Gastrocnemius medialis (tissue), 4 donors: ENCODE measurements at regions not wholly inside any gene's neighbourhood (a gene's known extent, or its start where the extent isn't known, plus 50 kb on each side); places are given as distances from the start of the nearest gene placed in this dataset.
"Not testable (repeated sequence)": the region's sequence is repeated elsewhere in the genome, so short reads cannot be mapped to it uniquely, and the experiment has no call there.

Experiments used
- ATAC-seq, 2 donors: fragments of 150-250 bp; one replicate each; pipeline ENCODE4 v1.9.1; 2016
- DNase-seq, 2 donors: peaks; one replicate each; pipeline ENCODE4 v3.0.0-alpha.2; 2019
- H3K27ac ChIP-seq, 4 donors: fragments of 200-600 bp; sonication (generic); 1 replicate in 1 of 4; 2 replicates in 3 of 4; pipeline ENCODE4 v1.5.1; 2016 to 2018; ENCODE audit warnings: mild to moderate bottlenecking in 2 of 4, moderate library complexity in 1 of 4
- H3K27me3 ChIP-seq, 3 donors: fragments of 200-600 bp; sonication (generic) in 2 of 3; 1 replicate in 1 of 3; 2 replicates in 2 of 3; pipeline versions ENCODE4 v1.5.1 to v1.6.0; 2016 to 2019; ENCODE audit warnings: mild to moderate bottlenecking in 1 of 3, moderate library complexity in 1 of 3
- H3K36me3 ChIP-seq, 2 donors: fragments of 200-600 bp; sonication (generic) in 1 of 2; one replicate each; pipeline ENCODE4 v1.5.1; 2017 to 2018
- H3K4me1 ChIP-seq, 2 donors: fragments of 200-600 bp; sonication (generic) in 1 of 2; one replicate each; pipeline ENCODE4 v1.5.1; 2016 to 2017; ENCODE audit warnings: mild to moderate bottlenecking in 2 of 2
- H3K4me3 ChIP-seq, 4 donors: fragments of 200-600 bp; sonication (generic) in 3 of 4; 1 replicate in 1 of 4; 2 replicates in 3 of 4; pipeline ENCODE4 v1.5.1; 2016 to 2019; ENCODE audit warnings: mild to moderate bottlenecking in 2 of 4
- H3K9me3 ChIP-seq, 3 donors: fragments of 200-600 bp; sonication (generic) in 2 of 3; 1 replicate in 1 of 3; 2 replicates in 2 of 3; pipeline ENCODE4 v1.5.1; 2016 to 2019
- CTCF ChIP-seq, 5 experiments: fragments of 450-650 bp in 3 of 5; fragments of 200-600 bp in 2 of 5; sonication (generic) in 2 of 5; IDR thresholded peaks in 4 of 5; conservative IDR thresholded peaks in 1 of 5; 1 replicate in 4 of 5; 2 replicates in 1 of 5; pipeline ENCODE4 v1.5.1; 2016 to 2019; ENCODE audit warnings: antibody characterized with exemption in 5 of 5, mild to moderate bottlenecking in 3 of 5, moderate library complexity in 3 of 5
- POLR2A ChIP-seq, 2 donors: fragments of 450-650 bp; IDR thresholded peaks; one replicate each; pipeline ENCODE4 v1.6.1; 2017; ENCODE audit warnings: antibody characterized with exemption in 2 of 2, mild to moderate bottlenecking in 2 of 2, moderate library complexity in 2 of 2
- in situ Hi-C, 4 donors: fragments of 200-750 bp; cut with MboI; loops; one replicate each; pipeline versions ENCODE4 v1.15.0 to v1.8.0; 2017; ENCODE audit warnings: low sequenced_read_pairs in 4 of 4
- intact Hi-C: fragments of 100-400 bp; cut with DNase I; formaldehyde crosslinking; loops from one replicate; pipeline ENCODE4 v1.15.1; 2023; ENCODE audit warnings: low total_unique reads

- no peaks in the 10 kb centered on the region for H3K27me3 ChIP-seq
- in situ Hi-C loops (no loop called here), intact Hi-C loops (no loop called here)
- H3K27ac ChIP-seq = no peak overlapping the region
- no peaks in the 10 kb centered on the region for H3K4me1 ChIP-seq
- DNase-seq = no peak
- H3K36me3 ChIP-seq = no peaks in the 10 kb centered on the region
- no peak overlapping the region for H3K4me3 ChIP-seq
- H3K9me3 ChIP-seq = no peaks in the 10 kb centered on the region
- no peak for ATAC-seq
- TF ChIP-seq CTCF (IDR thresholded peaks at IDR 0.05 in 4 of 5, conservative IDR thresholded peaks at IDR 0.05 in 1 of 5) (no peak), POLR2A (IDR thresholded peaks at IDR 0.05) (no peak)
These were observed 224.6 kb downstream of the VGLL3 start for GRCh38 chr3:86766331-86766730.

GRCh38 chr3:86757322-86758179 is 233.4 kb downstream of the VGLL3 start:
- H3K27me3 ChIP-seq, in situ Hi-C loops, ATAC-seq, H3K4me1 ChIP-seq, H3K4me3 ChIP-seq, H3K9me3 ChIP-seq, intact Hi-C loops, DNase-seq, H3K36me3 ChIP-seq, H3K27ac ChIP-seq: not testable (repeated sequence)

GRCh38 chr3:86748015-86748414 is 242.9 kb downstream of the VGLL3 start:
- TF ChIP-seq POLR2A (IDR thresholded peaks at IDR 0.05) = no peak
- no peak for TF ChIP-seq CTCF (IDR thresholded peaks at IDR 0.05 in 4 of 5, conservative IDR thresholded peaks at IDR 0.05 in 1 of 5)
- intact Hi-C loops = no loop called here

GRCh38 chr3:86744051-86744450 is 246.9 kb downstream of the VGLL3 start:
- intact Hi-C loops = no loop called here
- H3K9me3 ChIP-seq = no peaks in the 10 kb centered on the region
- TF ChIP-seq CTCF (IDR thresholded peaks at IDR 0.05 in 4 of 5, conservative IDR thresholded peaks at IDR 0.05 in 1 of 5) (no peak), POLR2A (IDR thresholded peaks at IDR 0.05) (no peak)
- no peak for DNase-seq
- no peak overlapping the region for H3K27ac ChIP-seq
- no peaks in the 10 kb centered on the region for H3K4me1 ChIP-seq
- H3K36me3 ChIP-seq = no peaks in the 10 kb centered on the region
- in situ Hi-C loops = no loop called here
- H3K27me3 ChIP-seq = no peaks in the 10 kb centered on the region
- no peak overlapping the region for H3K4me3 ChIP-seq
- ATAC-seq = no peak

More at GRCh38 chr3:86748015-86748414, 242.9 kb downstream of the VGLL3 start:
- Histone ChIP-seq H3K27ac (no peak overlapping the region), H3K27me3 (no peaks in the 10 kb centered on the region), H3K36me3 (no peaks in the 10 kb centered on the region), H3K4me1 (no peaks in the 10 kb centered on the region), H3K9me3 (no peaks in the 10 kb centered on the region), H3K4me3 (no peak overlapping the region)
- in situ Hi-C loops = no loop called here
- DNase-seq (no peak), ATAC-seq (no peak)

- in situ Hi-C loops = no loop called here
These were observed 247.7 kb downstream of the VGLL3 start for GRCh38 chr3:86743233-86743632.

More at GRCh38 chr3:86743233-86743632, 247.7 kb downstream of the VGLL3 start:
- no peak overlapping the region for H3K27ac ChIP-seq
- no peaks in the 10 kb centered on the region for H3K9me3 ChIP-seq
- TF ChIP-seq CTCF (IDR thresholded peaks at IDR 0.05 in 4 of 5, conservative IDR thresholded peaks at IDR 0.05 in 1 of 5) (no peak), POLR2A (IDR thresholded peaks at IDR 0.05) (no peak)
- DNase-seq (no peak), ATAC-seq (no peak)
- intact Hi-C loops = no loop called here
- no peaks in the 10 kb centered on the region for H3K27me3 ChIP-seq
- no peaks in the 10 kb centered on the region for H3K4me1 ChIP-seq
- no peaks in the 10 kb centered on the region for H3K36me3 ChIP-seq
- H3K4me3 ChIP-seq = no peak overlapping the region
